GM21390 (cell line): ENCODE measurements at regions not wholly inside any gene's neighbourhood (a gene's known extent, or its start where the extent isn't known, plus 50 kb on each side); places are given as distances from the start of the nearest gene placed in this dataset.
"Not testable (repeated sequence)": the region's sequence is repeated elsewhere in the genome, so short reads cannot be mapped to it uniquely, and the experiment has no call there.

Experiments used
- ATAC-seq: cut with Tn5 transposase; IDR thresholded peaks from one replicate; pipeline ENCODE4 v1.9.1; 2021; ENCODE audit not compliant: unreplicated experiment

- ATAC-seq: not testable (repeated sequence)
Observed at GRCh38 chr1:243074224-243074623, 180.9 kb downstream of the CEP170 start.

DNA sequence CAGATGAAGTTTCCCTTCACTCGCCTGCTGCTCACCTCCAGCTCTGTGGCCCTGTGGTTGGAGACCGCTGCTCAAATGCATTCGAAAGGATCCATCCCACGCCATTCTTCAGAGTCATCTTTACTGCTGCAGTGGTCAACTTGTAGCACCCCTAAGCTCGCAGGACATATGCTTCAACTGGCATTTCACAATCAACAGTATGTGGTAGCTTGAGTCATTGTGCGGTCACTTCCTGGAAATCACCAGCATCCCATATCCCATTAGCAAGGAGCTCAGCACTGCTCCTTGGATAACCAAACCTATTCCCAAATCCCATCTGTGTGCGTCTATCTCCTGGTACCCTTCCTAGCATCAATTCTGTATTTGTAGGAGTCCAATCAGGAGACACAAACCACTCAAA lies 188.0 kb downstream of the CEP170 start:
- ATAC-seq: not testable (repeated sequence)

- not testable (repeated sequence) for ATAC-seq
Observed at GRCh38 chr1:243061965-243062364, 193.1 kb downstream of the CEP170 start.

DNA sequence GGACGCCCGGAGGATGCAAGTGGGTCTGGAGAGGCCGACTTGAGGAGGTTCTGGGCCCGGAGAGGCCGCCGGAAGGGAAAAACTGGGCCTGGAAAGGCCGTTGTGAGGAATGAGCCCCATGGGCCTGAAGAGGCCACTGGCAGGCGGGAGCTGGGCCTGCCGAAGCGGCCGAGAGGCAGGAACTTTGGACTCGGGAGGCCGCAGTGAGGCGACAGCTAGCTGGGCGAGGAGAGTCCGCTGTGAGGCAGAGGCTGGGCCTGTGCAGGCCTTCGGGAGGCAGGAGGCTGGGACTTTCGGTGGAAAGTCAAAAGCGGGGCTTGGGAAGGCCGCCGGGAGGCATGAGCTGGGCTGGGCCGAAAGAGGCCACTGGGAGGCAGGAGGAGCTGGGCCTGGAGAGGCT lies 199.6 kb downstream of the CEP170 start:
- ATAC-seq: not testable (repeated sequence)

GRCh38 chr1:243055091-243055490 lies 200.0 kb downstream of the CEP170 start:
- ATAC-seq: not testable (repeated sequence)

GRCh38 chr1:243054681-243055080 lies 200.4 kb downstream of the CEP170 start:
- not testable (repeated sequence) for ATAC-seq

GRCh38 chr1:243053048-243053447 lies 202.0 kb downstream of the CEP170 start:
- not testable (repeated sequence) for ATAC-seq

- ATAC-seq: not testable (repeated sequence)
Observed at GRCh38 chr1:243050613-243051012, 204.5 kb downstream of the CEP170 start.

DNA sequence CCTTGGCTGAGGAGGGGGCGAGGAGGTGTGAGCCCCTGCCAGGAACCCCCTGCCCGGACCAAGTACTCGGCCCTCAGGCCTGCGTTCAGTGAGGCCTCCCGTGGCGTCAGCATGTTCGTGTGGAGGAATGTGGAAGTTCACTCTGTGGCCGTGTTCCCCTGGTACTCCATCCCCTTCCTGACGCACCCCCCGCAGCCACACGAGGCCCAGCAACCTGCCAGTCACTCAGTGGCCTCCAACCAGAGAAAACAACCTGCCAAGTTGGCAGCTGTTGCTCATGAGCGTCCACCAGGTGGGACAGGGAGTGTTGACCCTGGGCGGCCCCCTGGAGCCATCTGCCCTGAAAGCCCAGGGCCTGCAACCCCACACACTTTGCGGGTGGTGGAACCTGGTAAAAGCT lies 205.4 kb downstream of the CEP170 start:
- ATAC-seq: not testable (repeated sequence)

DNA sequence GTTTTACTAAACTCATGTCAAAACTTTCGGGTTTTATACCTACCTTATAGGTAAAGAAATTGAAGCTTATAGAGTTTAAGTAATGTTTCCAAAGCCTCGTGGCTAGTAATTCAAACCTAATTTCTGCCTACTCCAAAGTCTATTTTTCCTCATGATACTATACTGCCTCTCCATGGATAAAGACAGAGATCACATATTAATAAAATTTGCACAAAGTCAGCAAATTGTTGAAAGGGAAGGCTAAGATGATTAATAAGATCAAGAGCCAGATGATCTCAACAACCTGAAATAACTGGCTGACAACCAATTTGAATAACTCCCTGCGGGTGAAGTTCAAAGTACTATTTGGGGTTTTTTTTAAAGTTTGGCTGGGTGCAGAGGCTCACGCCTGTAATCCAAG lies 233.7 kb downstream of the CEP170 start:
- ATAC-seq: not testable (repeated sequence)

GRCh38 chr1:243019030-243019635 lies 235.9 kb downstream of the CEP170 start:
- ATAC-seq: not testable (repeated sequence)

DNA sequence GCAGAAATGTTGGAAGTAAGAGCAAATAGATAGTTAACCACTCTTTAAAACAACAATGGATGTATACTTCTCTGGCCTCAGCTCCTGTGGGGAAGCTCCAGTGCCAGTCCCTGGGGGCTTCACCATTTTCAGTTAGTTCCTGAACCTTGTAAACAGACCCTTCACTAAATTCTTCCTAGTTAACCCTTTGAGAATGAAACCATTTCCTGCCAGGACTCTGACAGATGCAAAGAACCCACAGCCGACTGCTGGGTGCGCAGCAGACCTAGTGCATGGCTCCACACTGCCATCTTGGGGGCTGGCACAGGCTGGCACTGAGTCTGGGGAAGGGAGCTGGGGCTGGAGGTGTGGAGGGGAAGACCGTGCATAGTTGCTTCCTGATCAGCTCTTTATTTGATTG lies 244.4 kb downstream of the CEP170 start:
- not testable (repeated sequence) for ATAC-seq

- ATAC-seq: not testable (repeated sequence)
Observed at GRCh38 chr1:243001003-243001402, 254.1 kb downstream of the CEP170 start.

DNA sequence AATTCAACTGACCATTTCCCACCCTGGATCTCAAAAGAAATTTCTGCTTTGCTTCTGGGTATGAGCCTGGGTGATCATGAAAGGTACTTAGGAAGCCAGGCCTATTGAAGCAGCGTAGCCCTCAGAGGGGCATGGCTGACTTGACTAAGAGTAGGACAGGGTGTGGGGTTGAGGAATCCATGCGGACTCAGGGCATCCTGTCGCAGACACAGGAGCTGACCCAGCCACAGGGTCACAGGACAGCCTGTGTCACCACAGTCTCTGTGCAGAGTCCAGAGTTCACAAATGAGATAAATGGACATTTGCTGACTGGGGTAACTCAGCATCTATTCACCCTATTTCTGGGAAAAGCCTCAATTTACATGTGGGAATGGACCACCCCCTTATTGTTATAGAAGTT lies 262.3 kb downstream of the CEP170 start:
- ATAC-seq: not testable (repeated sequence)

- ATAC-seq: not testable (repeated sequence)
Observed at GRCh38 chr1:242985096-242985495, 270.0 kb downstream of the CEP170 start.

DNA sequence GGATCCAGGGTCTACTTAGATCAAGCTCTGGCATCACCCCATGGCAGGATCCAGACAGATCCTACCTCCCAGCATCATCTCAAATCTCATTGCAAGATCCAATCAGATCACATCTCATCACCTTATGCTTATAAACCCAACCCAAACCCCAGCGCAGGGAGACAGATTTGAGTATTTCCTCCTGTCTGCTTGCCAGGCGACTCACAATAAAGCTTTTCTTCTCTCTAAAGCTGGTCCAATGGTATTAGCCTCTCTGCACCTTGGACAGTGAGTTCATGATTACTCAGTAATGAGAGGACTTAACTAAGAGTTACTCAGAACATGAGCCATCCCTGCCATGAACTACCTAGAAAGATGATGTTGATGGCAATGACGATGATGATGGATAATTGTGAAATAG lies 281.7 kb downstream of the CEP170 start:
- ATAC-seq: not testable (repeated sequence)

DNA sequence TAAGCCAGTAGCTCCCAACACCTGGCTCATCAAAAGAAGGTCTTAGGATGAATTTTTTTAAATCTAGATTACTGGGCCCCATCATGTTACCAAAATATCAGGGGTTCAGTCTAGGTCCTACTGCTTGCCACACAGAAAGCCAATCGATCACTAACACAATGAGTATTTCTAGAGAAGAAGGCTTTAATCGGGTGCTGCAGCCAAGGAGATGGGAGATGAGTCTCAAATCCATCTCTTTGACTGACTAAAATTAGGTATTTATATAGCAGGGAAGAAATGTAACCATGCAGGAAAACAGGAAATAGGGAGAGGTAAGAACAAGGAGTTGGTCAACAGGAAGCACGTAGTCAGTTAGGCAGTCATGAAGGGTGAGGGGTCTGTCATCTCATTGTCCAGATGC lies 288.2 kb downstream of the CEP170 start:
- ATAC-seq: no peak

GRCh38 chr1:242959397-242959796 lies 295.7 kb downstream of the CEP170 start:
- ATAC-seq: not testable (repeated sequence)

GRCh38 chr1:242954945-242955344 lies 300.1 kb downstream of the CEP170 start:
- ATAC-seq: not testable (repeated sequence)

DNA sequence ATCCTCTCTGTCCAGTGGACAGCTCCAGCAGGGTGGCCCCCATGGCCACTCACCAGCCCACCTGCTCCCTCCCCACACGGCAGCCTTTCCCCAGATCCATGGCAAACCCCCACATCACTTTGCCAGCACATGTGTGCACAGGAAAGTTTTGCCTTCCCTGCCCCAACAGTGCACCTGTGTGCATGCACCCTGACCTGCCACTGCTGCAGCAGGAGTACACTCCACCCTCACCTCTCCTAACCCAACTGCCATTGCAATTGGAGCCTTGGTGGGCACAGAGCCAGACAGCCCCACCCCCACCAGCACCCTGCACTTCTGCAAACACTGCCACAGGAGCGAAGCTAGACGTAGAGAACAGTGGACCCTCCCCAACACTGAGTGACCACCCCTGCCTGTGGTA lies 308.9 kb downstream of the CEP170 start:
- no peak for ATAC-seq

DNA sequence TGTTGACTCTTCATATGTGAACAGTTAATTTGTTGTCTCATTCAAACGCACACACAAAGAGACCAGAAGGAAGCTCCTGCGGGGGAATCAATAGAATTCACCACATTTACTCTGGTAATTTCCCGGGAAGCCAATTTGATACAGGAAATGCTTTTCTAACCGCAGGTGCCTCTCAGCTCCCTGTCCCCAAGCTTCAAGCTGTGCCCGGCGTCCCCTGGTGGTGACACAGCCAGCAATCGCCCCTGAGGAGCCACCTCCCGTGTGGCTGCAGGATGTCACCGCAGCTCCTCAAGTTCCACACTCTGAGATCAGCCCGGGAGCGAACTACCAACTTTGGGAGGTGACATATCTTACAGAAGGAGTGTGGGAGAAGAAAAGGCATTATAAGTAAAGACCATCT lies 318.4 kb downstream of the CEP170 start:
- not testable (repeated sequence) for ATAC-seq

DNA sequence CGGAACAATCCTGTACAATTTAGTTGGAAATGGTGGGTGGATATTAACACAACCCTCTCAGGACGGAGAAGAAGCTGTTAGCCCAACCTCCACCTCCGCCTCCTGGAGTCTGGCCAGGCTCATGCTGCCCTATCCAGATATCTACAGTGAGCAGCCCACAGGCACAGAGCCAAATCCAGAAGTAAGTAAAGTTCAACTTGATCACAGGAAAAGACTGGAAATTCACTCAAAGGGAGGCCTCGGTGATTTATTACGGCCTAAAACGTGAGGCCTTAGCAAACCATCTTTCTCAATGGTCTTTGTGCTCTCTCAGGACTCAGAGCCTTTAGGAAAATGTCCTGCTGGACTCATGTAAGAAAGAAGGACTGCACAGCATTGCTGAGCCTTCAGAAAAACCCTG lies 330.4 kb downstream of the CEP170 start:
- ATAC-seq: not testable (repeated sequence)

DNA sequence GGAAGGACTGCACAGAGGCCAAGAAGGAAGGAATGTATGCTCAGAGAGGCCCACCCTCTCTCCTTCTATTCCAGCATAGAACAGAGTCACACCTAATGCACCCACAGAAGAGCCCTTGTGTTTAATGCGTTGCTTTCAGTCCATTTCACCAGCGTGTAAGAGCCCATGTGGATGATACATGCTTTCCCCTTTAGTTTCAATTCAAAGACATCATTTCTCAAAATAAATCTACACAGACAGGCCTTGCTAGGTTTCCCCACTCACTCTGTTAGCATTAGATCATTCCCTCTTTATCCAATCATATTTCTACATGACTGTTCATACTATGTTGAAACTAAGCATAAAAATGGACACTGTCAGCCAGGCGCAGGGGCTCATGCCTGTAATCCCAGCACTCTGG lies 331.5 kb downstream of the CEP170 start:
- ATAC-seq: not testable (repeated sequence)
